Fibroblast of pulmonary artery (primary cell): ENCODE measurements at regions not wholly inside any gene's neighbourhood (a gene's known extent, or its start where the extent isn't known, plus 50 kb on each side); places are given as distances from the start of the nearest gene placed in this dataset.

ENCODE experiments used
- DNase-seq: peaks from one replicate; pipeline ENCODE4 v3.0.0-alpha.2; 2010; ENCODE audit warnings: low read depth
- H3K4me3 ChIP-seq: replicated peaks from 2 replicates; pipeline ENCODE4 v1.5.1; 2011; ENCODE audit warnings: low read depth, mild to moderate bottlenecking, control low read depth, low read length, moderate library complexity
- CTCF ChIP-seq: IDR thresholded peaks from 2 replicates; pipeline ENCODE4 v1.5.1; 2011; ENCODE audit warnings: mild to moderate bottlenecking, control low read depth, low read length, inconsistent platforms; ENCODE audit errors: missing control alignments

- H3K4me3 ChIP-seq, result no peak overlapping the region
- no peak for TF ChIP-seq CTCF
- peak; percentile 59 for DNase-seq
Observed at GRCh38 chr3:148233403-148233802, 464.3 kb upstream of the AGTR1 start.

- no peak for TF ChIP-seq CTCF
- no peak overlapping the region for H3K4me3 ChIP-seq
- DNase-seq, result no peak
Observed at GRCh38 chr3:148234536-148234935, 463.2 kb upstream of the AGTR1 start.

- no peak overlapping the region for H3K4me3 ChIP-seq
- no peak for DNase-seq
- no peak for TF ChIP-seq CTCF
Observed at GRCh38 chr3:148235566-148235965, 462.1 kb upstream of the AGTR1 start.

- no peak overlapping the region for H3K4me3 ChIP-seq
- no peak for DNase-seq
- TF ChIP-seq CTCF, result no peak
Observed at GRCh38 chr3:148238421-148238821, 459.3 kb upstream of the AGTR1 start.

- DNase-seq, result no peak
- TF ChIP-seq CTCF, result no peak
- H3K4me3 ChIP-seq, result no peak overlapping the region
Observed at GRCh38 chr3:148240351-148240750, 457.4 kb upstream of the AGTR1 start.

- TF ChIP-seq CTCF, result no peak
- DNase-seq, result no peak
- H3K4me3 ChIP-seq, result no peak overlapping the region
Observed at GRCh38 chr3:148243609-148244008, 454.1 kb upstream of the AGTR1 start.

- DNase-seq, result no peak
- TF ChIP-seq CTCF, result no peak
- no peak overlapping the region for H3K4me3 ChIP-seq
Observed at GRCh38 chr3:148246291-148246923, 451.3 kb upstream of the AGTR1 start.
